GOT3 (cell line): ENCODE measurements at regions not wholly inside any gene's neighbourhood (a gene's known extent, or its start where the extent isn't known, plus 50 kb on each side); places are given as distances from the start of the nearest gene placed in this dataset.
"Not testable (repeated sequence)": the region's sequence is repeated elsewhere in the genome, so short reads cannot be mapped to it uniquely, and the experiment has no call there.

ENCODE experiments used
- DNase-seq: peaks from one replicate; lab custom pipeline; 2025; ENCODE audit warnings: mixed read lengths; lab: John Stamatoyannopoulos, UW

GRCh38 chr2:11877764-11878163 lies 131.3 kb downstream of the LPIN1 start:
- no peak for DNase-seq

GRCh38 chr2:11885253-11885652 lies 138.8 kb downstream of the LPIN1 start:
- DNase-seq: not testable (repeated sequence)

- DNase-seq: not testable (repeated sequence)
Observed at GRCh38 chr2:11886899-11887298, 140.5 kb downstream of the LPIN1 start.

- no peak for DNase-seq
Observed at GRCh38 chr2:11889101-11889850, 142.8 kb downstream of the LPIN1 start.

- no peak for DNase-seq
Observed at GRCh38 chr2:11889854-11890253, 143.4 kb downstream of the LPIN1 start.

GRCh38 chr2:11891028-11891427 lies 144.6 kb downstream of the LPIN1 start:
- no peak for DNase-seq

- DNase-seq: no peak
Observed at GRCh38 chr2:11891671-11892440, 145.4 kb downstream of the LPIN1 start.

- DNase-seq: no peak
Observed at GRCh38 chr2:11896386-11896785, 150.0 kb downstream of the LPIN1 start.

- DNase-seq: no peak
Observed at GRCh38 chr2:11898576-11898975, 152.1 kb downstream of the LPIN1 start.

- no peak for DNase-seq
Observed at GRCh38 chr2:11899264-11899818, 152.9 kb downstream of the LPIN1 start.

GRCh38 chr2:11900891-11901290 lies 154.5 kb downstream of the LPIN1 start:
- DNase-seq: not testable (repeated sequence)

- no peak for DNase-seq
Observed at GRCh38 chr2:11901351-11902069, 155.1 kb downstream of the LPIN1 start.

- DNase-seq: no peak
Observed at GRCh38 chr2:11903085-11903606, 156.7 kb downstream of the LPIN1 start.

GRCh38 chr2:11904029-11904428 lies 157.6 kb downstream of the LPIN1 start:
- DNase-seq: no peak

GRCh38 chr2:11904941-11905340 lies 158.5 kb downstream of the LPIN1 start:
- no peak for DNase-seq

GRCh38 chr2:11907190-11907589 lies 160.8 kb downstream of the LPIN1 start:
- no peak for DNase-seq

- DNase-seq: no peak
Observed at GRCh38 chr2:11910971-11911370, 164.5 kb downstream of the LPIN1 start.

- no peak for DNase-seq
Observed at GRCh38 chr2:11912980-11913379, 166.5 kb downstream of the LPIN1 start.

GRCh38 chr2:11914455-11914854 lies 168.0 kb downstream of the LPIN1 start:
- no peak for DNase-seq

- no peak for DNase-seq
Observed at GRCh38 chr2:11915650-11916049, 169.2 kb downstream of the LPIN1 start.

- DNase-seq: no peak
Observed at GRCh38 chr2:11919953-11920352, 173.5 kb downstream of the LPIN1 start.

- DNase-seq: no peak
Observed at GRCh38 chr2:11920993-11921583, 174.7 kb downstream of the LPIN1 start.
